GM23338 (cell line): ENCODE measurements at regions not wholly inside any gene's neighbourhood (a gene's known extent, or its start where the extent isn't known, plus 50 kb on each side); places are given as distances from the start of the nearest gene placed in this dataset.

Experiments
- ATAC-seq: fragments of 200-7000 bp; cut with Tn5 transposase; 3 replicates; pipeline ENCODE4 v1.9.1; 2020
- DNase-seq: peaks from one replicate; pipeline ENCODE4 v3.0.0-alpha.2; 2015; ENCODE audit warnings: low spot score
- H2AFZ ChIP-seq: fragments of 200-600 bp; sonication (generic); 2 replicates; pipeline ENCODE4 v1.8.0; 2016; ENCODE audit warnings: antibody characterized with exemption, mild to moderate bottlenecking, moderate library complexity
- H3F3A ChIP-seq: fragments of 200-600 bp; sonication (generic); replicated peaks from 2 replicates; pipeline ENCODE4 v1.8.0; 2017; ENCODE audit warnings: antibody characterized with exemption, mixed run types, low read depth
- H3K27ac ChIP-seq: fragments of 200-600 bp; sonication (generic); 2 replicates; pipeline ENCODE4 v1.6.1; 2016; ENCODE audit warnings: low read depth
- H3K27me3 ChIP-seq: fragments of 200-600 bp; sonication (generic); 2 replicates; pipeline ENCODE4 v1.8.0; 2016; ENCODE audit warnings: mild to moderate bottlenecking, mixed run types, moderate library complexity; ENCODE audit not compliant: insufficient read depth
- H3K36me3 ChIP-seq: fragments of 200-600 bp; sonication (generic); 2 replicates; pipeline ENCODE4 v1.8.0; 2016; ENCODE audit warnings: mild to moderate bottlenecking; ENCODE audit not compliant: insufficient read depth
- H3K4me1 ChIP-seq: fragments of 200-600 bp; sonication (generic); 2 replicates; pipeline ENCODE4 v1.8.0; 2016; ENCODE audit warnings: mild to moderate bottlenecking, moderate library complexity; ENCODE audit not compliant: insufficient read depth
- H3K4me2 ChIP-seq: fragments of 200-600 bp; sonication (generic); 2 replicates; pipeline ENCODE4 v1.7.1; 2017; ENCODE audit warnings: mixed run types
- H3K4me3 ChIP-seq: fragments of 200-600 bp; sonication (generic); 2 replicates; pipeline ENCODE4 v1.6.1; 2016; ENCODE audit warnings: mixed run types
- H3K79me2 ChIP-seq: fragments of 200-600 bp; sonication (generic); replicated peaks from 2 replicates; pipeline ENCODE4 v1.8.0; 2017; ENCODE audit warnings: mild to moderate bottlenecking; ENCODE audit not compliant: insufficient read depth
- H3K9me2 ChIP-seq: fragments of 200-600 bp; sonication (generic); 2 replicates; pipeline ENCODE4 v1.8.0; 2017; ENCODE audit not compliant: insufficient read depth
- H4K20me1 ChIP-seq: fragments of 200-600 bp; sonication (generic); replicated peaks from 2 replicates; pipeline ENCODE4 v1.8.0; 2017; ENCODE audit warnings: mild to moderate bottlenecking; ENCODE audit not compliant: insufficient read depth
- H3K27ac Mint-ChIP-seq: 2 replicates; pipeline ENCODE4 v1.8.0; 2020; ENCODE audit warnings: inconsistent platforms, mild to moderate bottlenecking, moderate library complexity, mixed read lengths
- H3K27me3 Mint-ChIP-seq: 3 replicates; pipeline ENCODE4 v1.8.0; 2022; ENCODE audit warnings: low read depth, mild to moderate bottlenecking, moderate library complexity, mixed read lengths, inconsistent platforms; ENCODE audit not compliant: insufficient read depth, poor library complexity
- H3K36me3 Mint-ChIP-seq: 3 replicates; pipeline ENCODE4 v1.8.0; 2021; ENCODE audit warnings: low read depth, mild to moderate bottlenecking, inconsistent platforms, moderate library complexity, mixed read lengths
- H3K4me1 Mint-ChIP-seq: 3 replicates; pipeline ENCODE4 v1.8.0; 2020; ENCODE audit warnings: mild to moderate bottlenecking, inconsistent platforms, mixed read lengths
- H3K4me3 Mint-ChIP-seq: 3 replicates; pipeline ENCODE4 v1.8.0; 2021; ENCODE audit warnings: moderate library complexity, mild to moderate bottlenecking, inconsistent platforms, mixed read lengths
- H3K9me3 Mint-ChIP-seq: 3 replicates; pipeline ENCODE4 v1.8.0; 2020; ENCODE audit warnings: moderate library complexity, mild to moderate bottlenecking, inconsistent platforms, mixed read lengths
- CREB1 ChIP-seq: fragments of 250-450 bp; sonication (Bioruptor Pico); IDR thresholded peaks from 2 replicates; pipeline ENCODE4 v1.5.0; 2020; ENCODE audit warnings: low read depth, mild to moderate bottlenecking, moderate library complexity
- ETS1 ChIP-seq: IDR thresholded peaks from 2 replicates; pipeline ENCODE4 v1.6.1; 2016; ENCODE audit warnings: antibody characterized with exemption
- EZH2 ChIP-seq: fragments of 200-600 bp; sonication (generic); IDR thresholded peaks from one replicate; pipeline ENCODE4 v1.8.0; 2017; ENCODE audit warnings: antibody characterized with exemption, mild to moderate bottlenecking, low read depth; ENCODE audit not compliant: unreplicated experiment
- EZH2phosphoT487 ChIP-seq: fragments of 200-600 bp; sonication (generic); IDR thresholded peaks from one replicate; pipeline ENCODE4 v1.8.1; 2018; ENCODE audit warnings: antibody characterized with exemption; ENCODE audit not compliant: unreplicated experiment
- JUNB ChIP-seq: IDR thresholded peaks from one replicate; pipeline ENCODE4 v1.6.1; 2016; ENCODE audit warnings: antibody characterized with exemption; ENCODE audit not compliant: unreplicated experiment
- NANOG ChIP-seq: IDR thresholded peaks from 2 replicates; pipeline ENCODE4 v1.6.1; 2016; ENCODE audit warnings: antibody characterized with exemption, borderline replicate concordance
- POLR2AphosphoS5 ChIP-seq: IDR thresholded peaks from 2 replicates; pipeline ENCODE4 v1.6.1; 2016; ENCODE audit warnings: antibody characterized with exemption, low read depth
- STAT1 ChIP-seq: IDR thresholded peaks from one replicate; pipeline ENCODE4 v1.6.1; 2016; ENCODE audit warnings: antibody characterized with exemption; ENCODE audit not compliant: unreplicated experiment
- ZNF114 ChIP-seq: fragments of 250-450 bp; sonication (Bioruptor Pico); IDR thresholded peaks from 2 replicates; pipeline ENCODE4 v1.5.0; 2020; ENCODE audit warnings: mild to moderate bottlenecking, moderate library complexity
- ZNF331 ChIP-seq: fragments of 250-450 bp; sonication (Bioruptor Pico); IDR thresholded peaks from 2 replicates; pipeline ENCODE4 v1.5.0; 2020; ENCODE audit warnings: low read depth, mild to moderate bottlenecking, moderate library complexity
- ZNF462 ChIP-seq: fragments of 250-450 bp; sonication (Bioruptor Pico); IDR thresholded peaks from 2 replicates; pipeline ENCODE4 v1.5.0; 2020; ENCODE audit warnings: mild to moderate bottlenecking, moderate library complexity
- TF ChIP-seq, protein P1 (sequence below), 2 experiments: fragments of 200-600 bp in 1 of 2; sonication (generic) in 1 of 2; conservative IDR thresholded peaks; 2 replicates each; pipeline versions ENCODE4 v1.5.1 to v1.6.1; 2016 to 2017; ENCODE audit warnings: antibody characterized with exemption in 2 of 2, low read depth in 2 of 2, mild to moderate bottlenecking in 2 of 2, moderate library complexity in 1 of 2
- TF ChIP-seq, protein P2 (sequence below): IDR thresholded peaks from one replicate; pipeline ENCODE4 v1.6.1; 2018; ENCODE audit warnings: antibody characterized with exemption; ENCODE audit not compliant: unreplicated experiment

DNA sequence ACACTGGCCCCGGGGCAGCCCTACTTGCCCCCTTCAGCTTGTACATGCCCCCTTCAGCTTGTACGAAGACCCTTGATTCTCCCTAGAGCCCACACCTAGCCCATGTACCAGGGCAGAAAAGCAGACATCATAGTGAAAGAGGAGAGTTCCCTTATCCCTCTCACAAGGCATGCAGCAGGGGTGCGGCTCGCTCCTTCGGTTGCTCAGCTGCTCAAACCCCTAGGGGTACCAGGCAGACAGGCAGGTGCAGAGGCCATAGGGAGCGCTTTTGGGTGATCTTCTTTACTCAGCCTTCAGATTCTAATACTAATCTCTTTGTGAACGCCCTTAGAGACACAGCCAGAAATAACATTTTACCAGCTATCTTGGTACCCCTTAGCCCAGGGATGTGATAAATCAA is 286.3 kb downstream of the NPIPA8 start:
- Mint-ChIP-seq H3K4me3 (no peak overlapping the region), H3K36me3 (no peaks in the 10 kb centered on the region), H3K27ac (no peak overlapping the region), H3K27me3 (peaks cover 1% of the 10 kb centered on the region), H3K4me1 (peaks cover 11% of the 10 kb centered on the region), H3K9me3 (no peaks in the 10 kb centered on the region)
- Histone ChIP-seq H3K27ac (no peak overlapping the region), H3F3A (no peaks in the 10 kb centered on the region), H3K79me2 (no peaks in the 10 kb centered on the region), H3K9me2 (peaks cover 5% of the 10 kb centered on the region; the same call in 1 of the 2 replicates), H2AFZ (no peak overlapping the region), H3K4me1 (peaks cover 15% of the 10 kb centered on the region), H3K36me3 (no peaks in the 10 kb centered on the region), H3K27me3 (no peaks in the 10 kb centered on the region), H3K4me2 (no peak overlapping the region), H3K4me3 (no peak overlapping the region), H4K20me1 (no peaks in the 10 kb centered on the region)
- no peak for TF ChIP-seq EZH2phosphoT487
- TF ChIP-seq ZNF114 (CRISPR knock-in tag) = no peak
- no peak for TF ChIP-seq CREB1 (CRISPR knock-in tag)
- no peak for TF ChIP-seq POLR2AphosphoS5
- no peak for TF ChIP-seq ETS1
- no peak for TF ChIP-seq ZNF331 (CRISPR knock-in tag)
- TF ChIP-seq EZH2 = no peak
- TF ChIP-seq STAT1 = no peak
- TF ChIP-seq, protein P1, sequence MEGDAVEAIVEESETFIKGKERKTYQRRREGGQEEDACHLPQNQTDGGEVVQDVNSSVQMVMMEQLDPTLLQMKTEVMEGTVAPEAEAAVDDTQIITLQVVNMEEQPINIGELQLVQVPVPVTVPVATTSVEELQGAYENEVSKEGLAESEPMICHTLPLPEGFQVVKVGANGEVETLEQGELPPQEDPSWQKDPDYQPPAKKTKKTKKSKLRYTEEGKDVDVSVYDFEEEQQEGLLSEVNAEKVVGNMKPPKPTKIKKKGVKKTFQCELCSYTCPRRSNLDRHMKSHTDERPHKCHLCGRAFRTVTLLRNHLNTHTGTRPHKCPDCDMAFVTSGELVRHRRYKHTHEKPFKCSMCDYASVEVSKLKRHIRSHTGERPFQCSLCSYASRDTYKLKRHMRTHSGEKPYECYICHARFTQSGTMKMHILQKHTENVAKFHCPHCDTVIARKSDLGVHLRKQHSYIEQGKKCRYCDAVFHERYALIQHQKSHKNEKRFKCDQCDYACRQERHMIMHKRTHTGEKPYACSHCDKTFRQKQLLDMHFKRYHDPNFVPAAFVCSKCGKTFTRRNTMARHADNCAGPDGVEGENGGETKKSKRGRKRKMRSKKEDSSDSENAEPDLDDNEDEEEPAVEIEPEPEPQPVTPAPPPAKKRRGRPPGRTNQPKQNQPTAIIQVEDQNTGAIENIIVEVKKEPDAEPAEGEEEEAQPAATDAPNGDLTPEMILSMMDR (conservative IDR thresholded peaks at IDR 0.05; ENCODE audit: low read depth in 2 of 2) = no peak
- no peak for TF ChIP-seq JUNB
- TF ChIP-seq ZNF462 = no peak
- TF ChIP-seq NANOG = no peak
- TF ChIP-seq, protein P2, sequence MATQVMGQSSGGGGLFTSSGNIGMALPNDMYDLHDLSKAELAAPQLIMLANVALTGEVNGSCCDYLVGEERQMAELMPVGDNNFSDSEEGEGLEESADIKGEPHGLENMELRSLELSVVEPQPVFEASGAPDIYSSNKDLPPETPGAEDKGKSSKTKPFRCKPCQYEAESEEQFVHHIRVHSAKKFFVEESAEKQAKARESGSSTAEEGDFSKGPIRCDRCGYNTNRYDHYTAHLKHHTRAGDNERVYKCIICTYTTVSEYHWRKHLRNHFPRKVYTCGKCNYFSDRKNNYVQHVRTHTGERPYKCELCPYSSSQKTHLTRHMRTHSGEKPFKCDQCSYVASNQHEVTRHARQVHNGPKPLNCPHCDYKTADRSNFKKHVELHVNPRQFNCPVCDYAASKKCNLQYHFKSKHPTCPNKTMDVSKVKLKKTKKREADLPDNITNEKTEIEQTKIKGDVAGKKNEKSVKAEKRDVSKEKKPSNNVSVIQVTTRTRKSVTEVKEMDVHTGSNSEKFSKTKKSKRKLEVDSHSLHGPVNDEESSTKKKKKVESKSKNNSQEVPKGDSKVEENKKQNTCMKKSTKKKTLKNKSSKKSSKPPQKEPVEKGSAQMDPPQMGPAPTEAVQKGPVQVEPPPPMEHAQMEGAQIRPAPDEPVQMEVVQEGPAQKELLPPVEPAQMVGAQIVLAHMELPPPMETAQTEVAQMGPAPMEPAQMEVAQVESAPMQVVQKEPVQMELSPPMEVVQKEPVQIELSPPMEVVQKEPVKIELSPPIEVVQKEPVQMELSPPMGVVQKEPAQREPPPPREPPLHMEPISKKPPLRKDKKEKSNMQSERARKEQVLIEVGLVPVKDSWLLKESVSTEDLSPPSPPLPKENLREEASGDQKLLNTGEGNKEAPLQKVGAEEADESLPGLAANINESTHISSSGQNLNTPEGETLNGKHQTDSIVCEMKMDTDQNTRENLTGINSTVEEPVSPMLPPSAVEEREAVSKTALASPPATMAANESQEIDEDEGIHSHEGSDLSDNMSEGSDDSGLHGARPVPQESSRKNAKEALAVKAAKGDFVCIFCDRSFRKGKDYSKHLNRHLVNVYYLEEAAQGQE = no peak
- DNase-seq = no peak
- no peak for ATAC-seq
